NCI-H1105 (cell line): ENCODE measurements at regions not wholly inside any gene's neighbourhood (a gene's known extent, or its start where the extent isn't known, plus 50 kb on each side); places are given as distances from the start of the nearest gene placed in this dataset.
A peak's percentile ranks its signal among the peaks of the same experiment; 100 is the strongest.

ENCODE experiments used
- DNase-seq: peaks from one replicate; lab custom pipeline; 2025; lab: John Stamatoyannopoulos, UW

GRCh38 chr12:12017135-12017581 lies 53.6 kb upstream of the BCL2L14 start:
- no peak for DNase-seq

DNA sequence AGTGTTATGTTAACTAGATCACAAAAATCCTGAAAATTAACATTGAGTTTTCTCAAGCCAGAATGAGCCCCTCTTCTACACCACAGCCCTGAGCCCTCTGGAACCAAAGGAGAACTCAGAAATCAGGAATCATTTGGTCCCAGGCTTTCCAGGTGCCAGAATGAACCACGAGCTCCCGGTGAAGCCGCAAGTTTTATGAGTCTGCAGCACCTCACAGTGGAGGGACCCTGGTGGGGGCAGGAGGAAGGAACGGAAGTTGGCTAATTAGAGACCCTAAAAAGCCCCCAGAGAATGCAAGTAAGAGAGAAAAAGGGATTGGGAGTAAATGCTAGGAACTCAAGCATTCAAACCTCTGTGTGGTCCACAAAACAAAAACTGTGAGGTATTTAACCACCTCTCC lies 52.9 kb upstream of the BCL2L14 start:
- no peak for DNase-seq

DNA sequence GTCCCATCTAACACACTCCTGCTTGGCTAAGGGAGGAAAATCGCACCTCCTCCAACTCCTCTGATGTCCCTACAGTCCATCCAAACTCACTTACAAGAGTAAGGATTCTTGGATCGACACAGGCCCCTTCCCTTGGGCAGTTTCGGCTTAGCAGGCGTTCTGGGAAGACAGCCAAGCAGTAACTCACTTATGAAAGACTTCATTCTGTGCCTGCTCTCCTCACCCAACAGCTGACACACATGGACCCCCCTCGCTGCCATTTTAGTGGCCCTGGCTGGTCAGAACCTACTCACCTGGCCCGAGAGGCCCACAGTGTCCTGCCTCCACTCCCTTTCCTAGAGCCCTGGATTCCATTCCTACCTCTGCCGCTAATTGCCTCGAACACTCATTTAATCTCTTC lies 52.3 kb upstream of the BCL2L14 start:
- DNase-seq: peak; percentile 43

GRCh38 chr12:12019881-12020280 lies 50.9 kb upstream of the BCL2L14 start:
- no peak for DNase-seq

DNA sequence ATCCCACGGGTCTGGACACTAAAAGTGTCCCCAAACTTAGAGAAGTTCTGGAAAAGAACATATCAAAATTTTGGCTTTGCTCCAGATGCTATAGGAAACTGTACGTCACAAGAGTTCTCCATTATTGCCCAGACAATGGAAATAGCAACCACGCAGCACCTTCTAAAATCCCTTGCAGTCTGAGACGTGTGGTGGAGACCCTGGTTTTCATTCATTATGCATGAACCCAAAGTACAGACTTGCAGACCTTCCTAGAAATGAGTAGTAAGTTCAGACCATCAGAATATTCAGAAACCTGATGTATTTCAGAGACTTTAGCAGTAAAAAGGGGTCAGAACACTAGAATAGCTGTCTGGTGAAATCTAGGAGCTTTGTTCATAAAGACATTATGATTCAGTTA lies 50.0 kb upstream of the BCL2L14 start:
- DNase-seq: no peak
